ENCODE measurements at regions not wholly inside any gene's neighbourhood (a gene's known extent, or its start where the extent isn't known, plus 50 kb on each side); places are given as distances from the start of the nearest gene placed in this dataset.

GRCh38 chr10:27344568-27345454, 104.2 kb upstream of the ACBD5 start:
- no peak for TF ChIP-seq CTCF (tag by site-specific recombination; IDR thresholded peaks at IDR 0.05)
- TF ChIP-seq ZNF747 (tag by site-specific recombination; IDR thresholded peaks at IDR 0.05): no peak
- TF ChIP-seq ZNF157 (tag by site-specific recombination; IDR thresholded peaks at IDR 0.05): no peak
- no peak; the same call in 1 of the 2 replicates for TF ChIP-seq MZF1 (tag by site-specific recombination; IDR thresholded peaks at IDR 0.05; ENCODE audit: borderline replicate concordance)
- no peak for TF ChIP-seq ZEB2 (tag by site-specific recombination; IDR thresholded peaks at IDR 0.05)
- TF ChIP-seq ZNF24 (tag by site-specific recombination; IDR thresholded peaks at IDR 0.05): no peak

Measured in HEK293 (cell line).